HG03103 (cell line): ENCODE measurements at regions not wholly inside any gene's neighbourhood (a gene's known extent, or its start where the extent isn't known, plus 50 kb on each side); places are given as distances from the start of the nearest gene placed in this dataset.
"Not testable (repeated sequence)": the region's sequence is repeated elsewhere in the genome, so short reads cannot be mapped to it uniquely, and the experiment has no call there.

Source experiments
- ATAC-seq: cut with Tn5 transposase; IDR thresholded peaks from one replicate; pipeline ENCODE4 v1.9.1; 2021; ENCODE audit warnings: low read depth; ENCODE audit not compliant: unreplicated experiment

- no peak for ATAC-seq
Measured at GRCh38 chr16:77057161-77057774, 133.7 kb upstream of the MON1B start.

- ATAC-seq = no peak
Measured at GRCh38 chr16:77059446-77059845, 131.5 kb upstream of the MON1B start.

- no peak for ATAC-seq
Measured at GRCh38 chr16:77060614-77061013, 130.4 kb upstream of the MON1B start.

- no peak for ATAC-seq
Measured at GRCh38 chr16:77062878-77063675, 127.9 kb upstream of the MON1B start.

DNA sequence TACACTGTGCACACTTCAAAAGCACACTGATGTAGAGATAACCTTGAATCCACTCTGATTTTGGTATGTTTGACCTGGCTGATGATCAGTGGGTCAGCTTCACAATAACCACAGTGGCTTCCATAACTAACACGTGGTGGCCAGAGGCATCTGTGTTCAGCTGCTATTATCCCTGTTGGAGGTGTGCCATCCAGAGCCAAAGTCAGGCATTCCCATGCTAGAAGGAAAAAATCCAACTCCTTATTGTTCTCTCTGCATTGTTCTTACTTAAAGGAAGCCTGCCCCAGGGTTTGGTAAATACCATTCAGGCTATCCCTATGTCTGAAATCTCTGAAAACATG, 127.3 kb upstream of the MON1B start:
- ATAC-seq = no peak

DNA sequence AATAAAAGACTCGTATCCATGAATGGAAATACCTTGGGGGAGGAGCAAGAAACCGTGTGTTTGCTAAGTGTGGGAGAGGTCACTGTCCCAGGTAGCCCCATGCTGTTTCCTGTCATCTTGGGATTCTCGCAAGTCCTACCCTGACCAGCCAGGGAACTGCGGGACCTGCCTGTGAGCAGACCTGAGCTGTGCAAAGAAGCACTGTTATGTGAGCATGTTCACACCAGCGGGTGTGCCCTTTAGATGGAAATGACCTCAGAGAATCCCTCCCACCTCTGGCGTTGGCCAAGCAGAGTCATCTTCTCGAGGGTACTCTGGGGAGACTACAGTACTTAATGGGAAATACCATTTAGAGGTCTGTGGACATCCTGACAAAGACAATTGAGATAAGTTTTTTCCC, 127.0 kb upstream of the MON1B start:
- no peak for ATAC-seq

DNA sequence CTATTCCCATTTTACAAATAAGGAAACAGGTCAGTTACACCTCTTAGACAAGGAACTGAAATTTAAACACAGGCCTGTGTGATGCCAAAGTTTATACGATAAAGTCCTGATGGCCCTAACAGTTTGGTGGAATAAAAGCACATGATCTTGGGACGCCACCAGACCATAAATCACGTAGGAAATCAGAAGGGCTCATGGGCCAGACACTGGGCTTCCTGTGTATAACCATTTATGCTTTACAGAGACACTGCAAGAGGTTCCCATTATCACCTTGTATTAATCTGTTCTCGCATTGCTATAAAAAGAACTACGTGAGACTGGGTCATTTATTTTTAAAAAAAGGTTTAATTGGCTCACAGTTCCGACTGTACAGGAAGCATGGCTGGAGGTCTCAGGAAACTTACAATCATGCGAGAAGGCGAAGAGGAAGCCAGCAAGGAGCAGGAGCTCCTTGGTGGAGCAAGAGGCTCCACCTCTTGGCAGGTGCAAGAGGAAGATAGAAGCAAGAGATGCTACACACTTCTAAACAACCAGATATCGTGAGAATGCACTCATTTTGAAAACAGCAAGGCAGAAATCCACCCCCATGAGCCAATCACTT, 124.0 kb upstream of the MON1B start:
- ATAC-seq = no peak

- no peak for ATAC-seq
Measured at GRCh38 chr16:77067900-77068299, 123.1 kb upstream of the MON1B start.

DNA sequence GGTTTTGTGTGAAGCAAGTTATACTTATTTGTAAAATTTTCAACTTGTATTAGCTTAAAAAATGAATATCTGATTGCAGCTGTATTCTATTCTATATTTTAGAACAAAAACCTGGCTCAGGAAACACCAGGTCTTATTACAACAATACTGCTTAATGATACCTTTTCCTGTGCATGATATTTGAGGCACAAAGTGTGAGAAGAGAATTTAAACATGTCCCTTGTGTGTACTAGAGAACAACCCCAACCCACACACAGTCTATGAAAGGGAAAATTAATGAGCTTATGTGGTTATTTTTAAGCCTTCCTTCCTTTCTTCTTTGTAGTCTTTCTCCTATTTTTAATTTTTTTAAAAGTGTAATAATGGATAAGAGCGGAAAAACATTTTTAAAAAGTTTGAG, 122.6 kb upstream of the MON1B start:
- ATAC-seq = no peak

DNA sequence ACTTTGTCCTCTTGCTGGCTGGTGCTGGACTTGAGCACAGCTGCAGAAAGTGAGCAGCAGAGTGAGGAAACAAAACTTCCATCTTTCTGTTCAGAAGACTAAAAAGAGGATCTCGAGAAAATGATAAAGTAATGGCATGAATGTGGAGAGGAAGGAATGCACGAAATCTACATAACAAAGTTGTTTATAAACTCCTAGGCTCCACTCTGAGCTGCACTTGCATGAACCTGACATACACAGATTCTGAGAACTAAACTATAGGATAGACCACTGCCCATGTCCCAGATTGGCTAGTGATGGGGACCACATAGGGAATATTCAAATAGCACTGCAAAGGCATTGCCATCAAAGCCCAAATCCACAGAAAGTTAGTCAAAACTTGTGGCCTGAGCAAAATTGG, 121.1 kb upstream of the MON1B start:
- no peak for ATAC-seq

GRCh38 chr16:77070683-77071082, 120.3 kb upstream of the MON1B start:
- ATAC-seq = no peak

DNA sequence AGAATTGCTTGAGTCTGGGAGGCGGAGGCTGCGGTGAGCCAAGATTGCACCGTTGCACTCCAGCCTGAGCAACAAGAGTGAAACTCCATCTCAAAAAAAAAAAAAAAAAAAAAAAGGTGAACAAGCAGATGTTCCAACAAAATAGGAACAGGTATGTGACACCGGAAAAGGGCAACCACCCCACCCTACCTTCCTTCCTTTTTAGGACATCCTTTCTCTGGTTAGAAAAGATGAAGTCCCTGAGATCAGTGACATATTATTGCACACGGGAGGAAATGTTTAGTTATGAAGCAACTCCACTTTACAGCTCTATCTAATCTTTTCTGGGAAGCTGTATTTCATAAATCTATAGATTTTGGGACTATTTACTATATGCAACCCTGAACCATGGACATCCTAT, 114.2 kb upstream of the MON1B start:
- ATAC-seq = no peak

DNA sequence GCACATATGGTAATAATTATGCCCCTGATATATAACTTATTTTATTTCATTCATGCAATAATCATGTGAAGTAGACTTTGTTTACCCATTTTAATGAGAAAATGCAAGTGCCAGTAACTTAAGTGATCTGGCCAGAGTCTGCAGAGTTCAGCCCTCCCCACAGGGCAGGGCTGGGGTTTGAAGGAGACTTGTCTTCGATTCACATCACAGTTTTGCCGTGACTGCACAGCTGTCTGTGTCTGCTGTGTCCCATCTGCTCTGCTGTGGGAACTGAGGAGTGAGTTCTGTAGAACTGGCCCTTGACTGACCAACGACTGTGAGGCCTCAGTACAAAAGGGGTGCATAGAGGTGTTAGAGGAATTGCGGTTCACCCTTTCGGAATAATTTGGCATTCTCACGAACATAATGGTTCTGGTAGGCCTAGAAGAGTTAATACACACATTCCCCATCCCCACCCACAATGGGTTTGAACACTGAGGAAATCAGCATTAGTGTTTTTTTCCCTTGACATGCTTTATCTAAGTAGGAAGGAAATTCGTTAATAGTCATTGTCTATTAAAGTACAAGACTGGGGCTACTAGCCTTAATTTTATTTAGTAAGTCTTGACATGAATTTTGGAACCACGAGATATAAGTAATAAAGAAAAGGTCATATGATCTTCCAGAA, 113.6 kb upstream of the MON1B start:
- no peak for ATAC-seq

DNA sequence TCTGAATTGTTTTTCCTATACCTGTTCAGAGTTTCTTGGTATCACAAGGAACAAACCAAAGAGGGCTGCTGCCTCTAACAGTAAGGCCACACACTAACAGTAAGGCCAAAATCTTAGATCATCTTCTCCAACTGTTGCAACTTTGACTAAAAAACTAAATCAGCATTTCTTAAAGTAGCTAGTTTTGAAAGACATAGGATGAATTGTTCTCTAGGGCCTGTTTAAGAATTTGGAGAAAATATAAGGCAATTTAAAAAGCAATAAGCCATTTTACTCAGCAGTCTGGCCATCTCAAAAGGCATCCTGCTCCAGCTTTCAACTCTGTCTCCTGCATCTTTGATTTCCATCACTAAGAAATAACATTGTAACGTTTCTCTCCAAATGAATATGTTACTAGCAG, 105.0 kb upstream of the MON1B start:
- ATAC-seq = no peak

DNA sequence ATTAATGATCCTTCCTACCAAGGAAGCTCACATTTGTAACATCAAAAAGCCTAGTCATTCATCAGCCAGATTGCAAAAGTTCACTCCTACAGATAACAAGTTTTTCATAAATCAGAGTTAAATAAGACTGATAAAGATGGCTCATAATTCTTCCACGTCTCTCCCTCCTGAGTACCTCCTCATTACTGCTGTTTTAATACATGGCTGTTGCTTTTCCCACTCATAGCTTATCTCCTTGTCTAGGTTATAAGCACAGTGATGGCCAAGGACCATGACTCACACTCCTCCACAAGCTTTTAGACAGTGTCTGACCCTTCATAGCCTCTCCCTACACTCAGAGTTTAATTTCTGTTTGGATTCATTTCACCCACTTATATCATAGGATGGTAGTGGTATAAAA, 100.9 kb upstream of the MON1B start:
- ATAC-seq = no peak

DNA sequence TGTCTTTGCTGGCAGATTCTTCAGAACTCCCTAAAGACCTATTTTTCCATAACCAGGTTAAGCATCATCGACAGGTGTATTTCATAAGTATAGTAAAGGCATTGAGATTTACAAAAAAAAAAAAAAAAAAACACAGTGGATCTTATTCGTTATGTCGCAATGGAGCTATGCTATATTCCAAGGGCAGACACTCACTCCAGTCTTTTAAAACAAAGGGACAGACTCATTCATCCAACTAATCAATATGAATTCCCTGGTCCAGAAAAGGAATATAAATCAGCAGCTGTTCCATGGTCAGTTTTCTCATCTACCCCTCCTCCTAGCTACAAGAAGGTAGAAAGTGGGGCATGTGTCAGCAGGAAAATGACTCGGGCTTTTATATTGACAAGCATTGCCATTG, 97.7 kb upstream of the MON1B start:
- ATAC-seq = no peak

DNA sequence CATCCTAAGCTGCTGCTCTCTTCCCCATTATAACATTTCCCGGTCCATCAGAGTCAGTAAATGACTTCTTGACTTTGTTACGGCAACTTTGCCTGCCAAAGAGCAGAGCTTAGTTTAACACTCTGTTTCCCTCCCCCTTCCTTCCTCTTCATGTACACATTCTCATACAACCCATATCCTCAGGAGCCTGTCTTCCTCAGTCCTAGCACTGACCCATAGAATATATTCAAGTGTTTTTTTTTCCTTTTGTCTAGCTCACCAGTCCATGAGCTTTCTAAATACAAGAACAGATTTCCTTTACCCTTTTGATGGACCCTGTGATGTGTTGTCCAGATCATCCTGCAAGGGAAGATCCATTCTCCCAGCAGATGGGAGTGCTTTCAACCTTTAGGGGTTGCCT, 97.0 kb upstream of the MON1B start:
- no peak for ATAC-seq

GRCh38 chr16:77111056-77111565, 79.9 kb upstream of the MON1B start:
- no peak for ATAC-seq

GRCh38 chr16:77112746-77113145, 78.2 kb upstream of the MON1B start:
- ATAC-seq = no peak

GRCh38 chr16:77113835-77114234, 77.2 kb upstream of the MON1B start:
- no peak for ATAC-seq

GRCh38 chr16:77114361-77114760, 76.6 kb upstream of the MON1B start:
- not testable (repeated sequence) for ATAC-seq
